WTC11 (cell line): ENCODE measurements at regions not wholly inside any gene's neighbourhood (a gene's known extent, or its start where the extent isn't known, plus 50 kb on each side); places are given as distances from the start of the nearest gene placed in this dataset.

Source experiments
- ATAC-seq: fragments of 200-7000 bp; cut with Tn5 transposase; 2 replicates; pipeline ENCODE4 v1.10.0; 2021; ENCODE audit warnings: mild to moderate bottlenecking, moderate library complexity
- CTCF ChIA-PET: fragments of 300-600 bp; sonication (Branson Sonifier 250); formaldehyde crosslinking; loops from one replicate; lab custom pipeline; 2021; ENCODE audit warnings: antibody characterized with exemption; lab: Charles Lee
- POLR2A ChIA-PET: fragments of 350-600 bp; sonication (Branson Sonifier 250); formaldehyde crosslinking; loops from one replicate; lab custom pipeline; 2021; ENCODE audit warnings: antibody characterized with exemption; lab: Charles Lee
- DNase-seq: peaks from one replicate; pipeline ENCODE4 v3.0.0; 2021; ENCODE audit warnings: low spot score
- H3K27ac Mint-ChIP-seq: 2 replicates; pipeline ENCODE4 v1.8.0; 2021; ENCODE audit warnings: mixed read lengths
- H3K27me3 Mint-ChIP-seq: 2 replicates; pipeline ENCODE4 v1.8.0; 2021; ENCODE audit warnings: low read depth, mild to moderate bottlenecking, moderate library complexity, mixed read lengths
- H3K36me3 Mint-ChIP-seq: 2 replicates; pipeline ENCODE4 v1.8.0; 2021; ENCODE audit warnings: mixed read lengths
- H3K4me1 Mint-ChIP-seq: 2 replicates; pipeline ENCODE4 v1.8.0; 2022; ENCODE audit warnings: mixed read lengths
- H3K4me3 Mint-ChIP-seq: 2 replicates; pipeline ENCODE4 v1.8.0; 2021; ENCODE audit warnings: mild to moderate bottlenecking, moderate library complexity, mixed read lengths
- H3K9me3 Mint-ChIP-seq: 2 replicates; pipeline ENCODE4 v1.8.0; 2021; ENCODE audit warnings: mixed read lengths
- AFF4 ChIP-seq: sonication (generic); formaldehyde crosslinking; IDR thresholded peaks from 2 replicates; pipeline ENCODE4 v1.8.1; 2023; ENCODE audit warnings: mild to moderate bottlenecking, missing genetic modification reagents, borderline replicate concordance
- ATF1 ChIP-seq: sonication (generic); formaldehyde crosslinking; IDR thresholded peaks from 2 replicates; pipeline ENCODE4 v1.8.1; 2023; ENCODE audit warnings: mild to moderate bottlenecking, moderate library complexity, missing genetic modification reagents
- CDX4 ChIP-seq: fragments of 250-450 bp; sonication (Bioruptor Pico); IDR thresholded peaks from 2 replicates; pipeline ENCODE4 v1.9.0; 2021; ENCODE audit warnings: moderate library complexity, mild to moderate bottlenecking, inconsistent platforms, borderline replicate concordance
- CREB1 ChIP-seq: sonication (generic); formaldehyde crosslinking; IDR thresholded peaks from 2 replicates; pipeline ENCODE4 v1.8.0; 2023; ENCODE audit warnings: mild to moderate bottlenecking, missing genetic modification reagents
- GTF2I ChIP-seq: fragments of 250-450 bp; sonication (Bioruptor Pico); conservative IDR thresholded peaks from 2 replicates; pipeline ENCODE4 v1.4.0; 2021; ENCODE audit warnings: mild to moderate bottlenecking
- HMGA2 ChIP-seq: fragments of 250-450 bp; sonication (Bioruptor Pico); IDR thresholded peaks from 2 replicates; pipeline ENCODE4 v1.4.0; 2021; ENCODE audit warnings: mild to moderate bottlenecking, moderate library complexity
- IRF1 ChIP-seq: sonication (generic); formaldehyde crosslinking; IDR thresholded peaks from 2 replicates; pipeline ENCODE4 v1.8.0; 2023; ENCODE audit warnings: missing genetic modification reagents
- JUN ChIP-seq: sonication (generic); formaldehyde crosslinking; IDR thresholded peaks from 2 replicates; pipeline ENCODE4 v1.8.0; 2023; ENCODE audit warnings: mild to moderate bottlenecking, missing genetic modification reagents
- NFE2L1 ChIP-seq: sonication (generic); formaldehyde crosslinking; IDR thresholded peaks from 2 replicates; pipeline ENCODE4 v1.8.1; 2023; ENCODE audit warnings: missing genetic modification reagents
- OVOL2 ChIP-seq: fragments of 250-450 bp; sonication (Bioruptor Pico); IDR thresholded peaks from 2 replicates; pipeline ENCODE4 v1.9.0; 2021; ENCODE audit warnings: mild to moderate bottlenecking, borderline replicate concordance
- RELA ChIP-seq: sonication (generic); formaldehyde crosslinking; IDR thresholded peaks from 2 replicates; pipeline ENCODE4 v1.8.1; 2022; ENCODE audit warnings: missing genetic modification reagents, mild to moderate bottlenecking, borderline replicate concordance
- SOX15 ChIP-seq: fragments of 250-450 bp; sonication (Bioruptor Pico); IDR thresholded peaks from 2 replicates; pipeline ENCODE4 v1.9.0; 2021; ENCODE audit warnings: mild to moderate bottlenecking
- TEAD1 ChIP-seq: sonication (generic); formaldehyde crosslinking; IDR thresholded peaks from 2 replicates; pipeline ENCODE4 v1.8.0; 2022; ENCODE audit warnings: mild to moderate bottlenecking, missing genetic modification reagents
- TEAD4 ChIP-seq: sonication (generic); formaldehyde crosslinking; IDR thresholded peaks from 2 replicates; pipeline ENCODE4 v1.8.0; 2022; ENCODE audit warnings: mild to moderate bottlenecking, missing genetic modification reagents
- ZNF121 ChIP-seq: sonication (generic); formaldehyde crosslinking; IDR thresholded peaks from 2 replicates; pipeline ENCODE4 v1.8.0; 2023; ENCODE audit warnings: missing genetic modification reagents
- ZNF138 ChIP-seq: sonication (generic); formaldehyde crosslinking; conservative IDR thresholded peaks from 2 replicates; pipeline ENCODE4 v1.8.1; 2022; ENCODE audit warnings: mild to moderate bottlenecking, moderate library complexity, missing genetic modification reagents
- ZNF263 ChIP-seq: sonication (generic); formaldehyde crosslinking; IDR thresholded peaks from 2 replicates; pipeline ENCODE4 v1.8.1; 2022; ENCODE audit warnings: low read depth, mild to moderate bottlenecking, moderate library complexity, missing genetic modification reagents
- ZNF423 ChIP-seq: fragments of 250-450 bp; sonication (Bioruptor Pico); IDR thresholded peaks from 2 replicates; pipeline ENCODE4 v2.1.2; 2022; ENCODE audit warnings: mild to moderate bottlenecking, moderate library complexity
- ZSCAN18 ChIP-seq: fragments of 250-450 bp; sonication (Bioruptor Pico); IDR thresholded peaks from 2 replicates; pipeline ENCODE4 v2.1.2; 2022; ENCODE audit warnings: mild to moderate bottlenecking, moderate library complexity

- POLR2A ChIA-PET = no interaction called here
- no peaks in the 10 kb centered on the region for H3K36me3 Mint-ChIP-seq
- ATAC-seq (no peak), DNase-seq (no peak)
- CTCF ChIA-PET = interaction anchor here (1.8 kb wide), 1 partner anchor 100 kb away, joined by 19 read pairs; no protein-coding TSS in a partner anchor
- no peaks in the 10 kb centered on the region for H3K9me3 Mint-ChIP-seq
- no peaks in the 10 kb centered on the region for H3K27me3 Mint-ChIP-seq
- TF ChIP-seq TEAD1 (CRISPR knock-in tag) (no peak), ZNF263 (CRISPR knock-in tag) (no peak), TEAD4 (CRISPR knock-in tag) (no peak), ZNF121 (CRISPR knock-in tag) (no peak), RELA (CRISPR knock-in tag) (no peak), GTF2I (CRISPR knock-in tag) (no peak), IRF1 (CRISPR knock-in tag) (no peak), SOX15 (CRISPR knock-in tag) (no peak), CREB1 (CRISPR knock-in tag) (no peak), JUN (CRISPR knock-in tag) (no peak), AFF4 (CRISPR knock-in tag) (no peak), ZNF423 (no peak), HMGA2 (CRISPR knock-in tag) (no peak)
- no peak overlapping the region for H3K4me3 Mint-ChIP-seq
- peaks cover 7% of the 10 kb centered on the region; the same call in 1 of the 2 replicates for H3K4me1 Mint-ChIP-seq
- H3K27ac Mint-ChIP-seq = no peak overlapping the region
Observed at GRCh38 chr3:160132226-160132625, 93.0 kb upstream of the C3orf80 start.

GRCh38 chr3:160133757-160134156, 91.5 kb upstream of the C3orf80 start:
- H3K9me3 Mint-ChIP-seq = no peaks in the 10 kb centered on the region
- DNase-seq = peak; percentile 37
- H3K27me3 Mint-ChIP-seq = no peaks in the 10 kb centered on the region
- peaks cover 7% of the 10 kb centered on the region; the same call in 1 of the 2 replicates for H3K4me1 Mint-ChIP-seq
- POLR2A ChIA-PET = no interaction called here
- CTCF ChIA-PET = interaction anchor here (0.6 to 3.1 kb wide), 13 partner anchors 10 to 401 kb away, joined by 3 to 19 read pairs (median 3); partner anchors contain the start of genes C3orf80 and IL12A
- no peak overlapping the region for H3K27ac Mint-ChIP-seq
- TF ChIP-seq CDX4 (CRISPR knock-in tag) = no peak
- TF ChIP-seq OVOL2 = no peak
- TF ChIP-seq ATF1 = no peak
- TF ChIP-seq ZNF138 (CRISPR knock-in tag) = no peak
- peak; percentile 94 for TF ChIP-seq NFE2L1 (CRISPR knock-in tag)
- peak; percentile 11; the same call in 1 of the 2 replicates for TF ChIP-seq ZSCAN18 (CRISPR knock-in tag)
- no peak for TF ChIP-seq ZNF423
- TF ChIP-seq, all 79 proteins: peak for 2
- ATAC-seq = peak; percentile 87
- H3K36me3 Mint-ChIP-seq = no peaks in the 10 kb centered on the region
- H3K4me3 Mint-ChIP-seq = no peak overlapping the region
